GM18498 (cell line): ENCODE measurements at regions not wholly inside any gene's neighbourhood (a gene's known extent, or its start where the extent isn't known, plus 50 kb on each side); places are given as distances from the start of the nearest gene placed in this dataset.

Experiments used
- ATAC-seq: cut with Tn5 transposase; IDR thresholded peaks from one replicate; pipeline ENCODE4 v1.9.1; 2021; ENCODE audit warnings: mild to moderate bottlenecking, moderate library complexity; ENCODE audit not compliant: unreplicated experiment

- peak; percentile 65 for ATAC-seq
These were observed 188.4 kb downstream of the ADAMTS15 start for GRCh38 chr11:130636722-130637464.

GRCh38 chr11:130637566-130637965 is 189.1 kb downstream of the ADAMTS15 start:
- no peak for ATAC-seq

GRCh38 chr11:130638033-130638432 is 189.6 kb downstream of the ADAMTS15 start:
- ATAC-seq, result no peak

GRCh38 chr11:130638624-130639023 is 190.2 kb downstream of the ADAMTS15 start:
- no peak for ATAC-seq

- ATAC-seq, result no peak
These were observed 190.9 kb downstream of the ADAMTS15 start for GRCh38 chr11:130639369-130639768.

- ATAC-seq, result no peak
These were observed 192.1 kb downstream of the ADAMTS15 start for GRCh38 chr11:130640526-130640925.

- ATAC-seq, result no peak
These were observed 193.4 kb downstream of the ADAMTS15 start for GRCh38 chr11:130641876-130642275.

- no peak for ATAC-seq
These were observed 194.5 kb downstream of the ADAMTS15 start for GRCh38 chr11:130642994-130643393.

GRCh38 chr11:130644187-130644586 is 195.7 kb downstream of the ADAMTS15 start:
- ATAC-seq, result no peak

- no peak for ATAC-seq
These were observed 196.9 kb downstream of the ADAMTS15 start for GRCh38 chr11:130645164-130645842.

- no peak for ATAC-seq
These were observed 197.4 kb downstream of the ADAMTS15 start for GRCh38 chr11:130645843-130646197.

- ATAC-seq, result no peak
These were observed 198.4 kb downstream of the ADAMTS15 start for GRCh38 chr11:130646881-130647280.

- ATAC-seq, result no peak
These were observed 198.9 kb downstream of the ADAMTS15 start for GRCh38 chr11:130647371-130647770.

- no peak for ATAC-seq
These were observed 201.4 kb downstream of the ADAMTS15 start for GRCh38 chr11:130649801-130650200.

- no peak for ATAC-seq
These were observed 202.1 kb downstream of the ADAMTS15 start for GRCh38 chr11:130650456-130651030.

GRCh38 chr11:130651066-130651855 is 202.8 kb downstream of the ADAMTS15 start:
- ATAC-seq, result no peak

GRCh38 chr11:130652671-130653335 is 204.4 kb downstream of the ADAMTS15 start:
- ATAC-seq, result no peak

- no peak for ATAC-seq
These were observed 205.6 kb downstream of the ADAMTS15 start for GRCh38 chr11:130653838-130654636.

- ATAC-seq, result no peak
These were observed 206.9 kb downstream of the ADAMTS15 start for GRCh38 chr11:130655300-130655699.

GRCh38 chr11:130666781-130667251 is 218.4 kb downstream of the ADAMTS15 start:
- no peak for ATAC-seq
